EL (cell line): ENCODE measurements at regions not wholly inside any gene's neighbourhood (a gene's known extent, or its start where the extent isn't known, plus 50 kb on each side); places are given as distances from the start of the nearest gene placed in this dataset.
"Not testable (repeated sequence)": the region's sequence is repeated elsewhere in the genome, so short reads cannot be mapped to it uniquely, and the experiment has no call there.

ENCODE experiments used
- DNase-seq: peaks from one replicate; pipeline ENCODE4 v3.0.0-alpha.2; 2016

DNA sequence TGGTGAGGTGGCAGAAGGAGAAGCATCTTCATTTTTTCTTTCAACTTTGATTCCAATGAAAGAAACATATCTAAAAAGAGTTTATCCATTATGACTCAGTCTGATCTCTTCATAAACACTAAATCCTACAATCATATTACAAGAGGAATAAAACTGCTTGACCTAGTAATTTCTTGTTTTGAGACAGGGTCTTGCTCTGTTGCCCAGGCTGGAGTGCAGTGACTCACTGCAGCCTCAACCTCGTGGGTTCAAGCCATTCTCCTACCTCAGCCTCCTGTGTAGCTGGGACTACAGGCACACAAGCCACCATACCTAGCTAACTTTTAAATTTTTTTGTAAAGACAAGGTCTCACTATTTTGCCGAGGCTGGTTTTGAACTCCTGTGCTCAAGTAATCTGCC, 147.2 kb downstream of the NDUFA12 start:
- no peak for DNase-seq

DNA sequence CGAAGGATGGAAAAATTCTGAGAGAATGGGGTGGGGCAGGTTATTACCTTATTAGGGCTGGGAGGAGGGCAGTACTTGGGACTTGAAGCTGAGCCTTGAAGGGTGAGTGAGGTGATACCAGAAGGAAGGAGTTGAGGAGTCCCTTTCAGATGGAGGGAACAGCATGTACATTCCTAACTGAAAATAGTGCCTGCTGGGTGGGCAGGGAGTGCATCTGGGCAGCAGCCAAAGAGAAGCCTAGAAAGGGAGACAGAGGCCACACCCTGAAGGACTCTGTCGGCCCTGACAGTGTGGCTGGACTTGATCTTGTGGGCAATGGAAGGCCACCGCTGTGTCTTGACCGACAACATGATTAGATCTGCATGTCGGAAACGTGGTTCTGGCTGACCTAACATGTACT, 147.6 kb downstream of the NDUFA12 start:
- DNase-seq: no peak

DNA sequence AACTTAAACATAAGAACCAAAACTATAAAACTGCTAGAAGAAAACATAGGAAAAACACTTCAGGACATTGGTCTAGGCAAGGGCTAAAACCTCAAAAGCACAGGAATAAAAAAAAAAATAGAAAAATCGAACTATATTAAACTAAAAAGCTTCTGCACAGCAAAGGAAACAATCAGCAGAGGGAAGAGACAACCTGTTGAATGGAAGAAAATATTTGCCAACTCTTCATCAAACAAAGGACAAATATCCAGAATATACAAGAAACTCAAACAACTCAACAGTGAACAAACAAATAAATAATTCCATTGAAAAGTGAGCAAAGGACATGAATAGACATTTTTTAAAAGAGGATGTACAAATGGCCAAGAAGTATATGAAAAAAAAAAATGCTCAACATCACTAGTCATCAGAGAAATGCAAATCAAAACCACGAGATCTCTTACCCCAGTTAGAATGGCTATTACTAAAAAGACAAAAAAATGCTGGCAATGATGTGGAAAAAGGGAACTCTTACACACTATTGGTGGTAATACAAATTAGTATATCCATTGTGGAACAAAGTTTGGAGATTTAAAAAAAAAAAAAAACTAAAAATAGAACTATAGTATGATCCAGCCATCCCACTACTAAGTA, 152.0 kb downstream of the NDUFA12 start:
- DNase-seq: no peak

DNA sequence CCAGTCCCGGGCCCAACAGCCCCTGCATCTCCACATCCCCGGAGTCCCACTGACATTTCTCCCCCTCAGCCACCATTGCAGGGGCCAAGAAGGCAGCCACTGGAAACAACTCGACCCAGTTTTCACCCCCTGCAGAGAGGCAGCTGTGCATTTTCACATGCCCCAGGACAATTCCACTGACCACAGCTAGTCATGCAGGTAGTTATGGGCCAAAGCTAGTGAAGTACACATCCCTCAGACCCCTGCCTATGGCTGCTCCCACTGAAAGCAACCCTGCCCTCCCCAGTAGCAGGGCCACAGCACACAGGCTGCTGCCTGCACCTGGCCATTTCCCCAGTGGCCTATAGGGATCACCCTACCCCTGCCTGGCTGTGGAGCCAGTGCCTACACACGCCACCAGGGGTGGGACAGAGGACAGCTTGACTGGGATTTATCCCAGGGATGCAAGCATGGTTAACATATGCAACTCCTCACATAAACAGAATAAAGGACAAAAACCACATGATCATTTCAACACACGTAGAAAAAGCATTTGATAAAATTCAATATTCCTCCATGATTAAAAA, 154.0 kb downstream of the NDUFA12 start:
- no peak for DNase-seq

DNA sequence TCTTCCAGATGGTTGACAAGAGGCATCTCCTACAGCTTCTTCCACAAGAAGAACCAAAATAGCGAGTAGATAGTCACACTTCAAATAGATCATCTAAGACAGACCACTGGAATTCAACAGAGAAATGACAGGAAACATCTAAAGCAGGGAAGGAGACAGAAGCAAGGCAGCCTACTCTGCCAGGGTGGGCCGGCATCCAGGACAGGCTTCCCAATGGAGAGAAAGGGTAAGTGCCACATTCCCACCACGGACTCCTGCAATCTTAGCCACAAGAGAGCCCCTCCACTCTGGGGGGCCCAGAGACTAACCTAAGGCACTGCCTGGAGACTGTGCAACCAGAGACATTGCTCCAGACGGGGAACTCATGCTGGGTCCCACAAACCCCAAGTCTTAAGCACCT, 154.5 kb downstream of the NDUFA12 start:
- no peak for DNase-seq

DNA sequence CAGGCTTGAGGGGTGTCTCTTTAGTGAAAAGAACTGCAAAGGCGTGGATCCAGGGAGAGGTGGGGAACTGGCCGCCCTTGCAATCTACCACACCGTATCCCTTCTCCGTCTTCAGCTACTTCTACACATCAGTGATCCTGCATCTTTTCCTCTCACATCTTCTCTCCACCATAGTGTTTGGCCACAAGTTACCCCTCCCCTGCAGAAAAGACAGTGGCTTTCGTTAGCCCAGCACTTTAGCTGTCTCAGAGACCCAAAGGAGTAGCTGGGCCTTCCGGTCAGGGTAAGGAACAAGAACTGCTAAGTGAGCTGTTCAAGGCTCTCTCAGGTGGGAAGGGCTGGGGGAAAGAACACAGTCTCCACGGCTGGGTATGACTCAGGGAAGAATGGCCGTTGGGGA, 158.4 kb downstream of the NDUFA12 start:
- no peak for DNase-seq

DNA sequence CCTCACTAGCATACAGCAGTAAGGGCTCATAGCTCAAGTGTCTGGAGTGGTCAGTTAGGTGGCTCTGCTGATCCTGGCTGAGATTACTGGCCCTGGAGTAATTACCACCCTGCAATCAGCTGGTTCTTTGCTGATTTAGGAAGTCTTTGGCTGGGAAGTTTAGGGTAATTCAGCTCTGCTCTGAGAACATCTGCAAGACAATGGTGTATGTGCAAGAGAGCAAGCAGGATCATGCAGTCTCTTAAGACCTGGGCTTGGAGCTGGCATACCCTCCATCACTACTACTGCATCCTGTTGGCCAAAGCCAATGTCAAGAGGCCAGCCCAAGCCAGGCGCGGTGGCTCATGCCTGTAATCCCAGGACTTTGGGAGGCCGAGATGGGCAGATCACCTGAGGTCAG, 159.0 kb downstream of the NDUFA12 start:
- no peak for DNase-seq

DNA sequence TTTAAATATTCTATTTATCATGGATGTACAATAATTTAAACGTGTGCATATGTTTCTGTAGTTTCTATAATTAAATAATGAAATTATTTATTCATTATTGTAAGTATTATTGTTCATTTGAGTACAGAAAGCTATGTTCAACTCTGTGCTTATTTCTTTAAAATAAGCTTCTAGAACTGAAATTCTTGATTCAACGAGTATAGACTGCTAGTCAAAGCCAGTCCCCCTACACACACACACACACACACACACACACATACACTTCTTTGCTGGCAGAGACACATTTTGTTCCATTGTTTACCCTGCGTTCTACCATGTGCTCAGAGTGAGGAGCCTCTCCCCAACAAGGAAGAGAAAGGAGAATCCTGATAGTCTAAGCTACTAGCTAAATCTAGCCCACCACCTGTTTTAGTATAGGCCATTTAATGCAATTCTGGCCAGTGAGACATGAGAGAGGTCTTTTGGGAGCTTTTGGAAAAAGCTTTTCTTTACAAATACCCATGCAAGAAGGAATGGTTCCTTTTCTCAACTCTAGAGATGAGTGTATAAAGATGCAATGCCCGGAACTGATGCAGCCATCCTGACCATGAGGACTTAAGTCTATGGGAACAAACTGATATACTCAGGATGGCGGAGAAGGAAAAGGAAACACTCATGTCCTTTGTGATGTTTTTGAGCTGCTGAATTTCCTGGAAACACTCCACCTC, 161.4 kb downstream of the NDUFA12 start:
- no peak for DNase-seq

DNA sequence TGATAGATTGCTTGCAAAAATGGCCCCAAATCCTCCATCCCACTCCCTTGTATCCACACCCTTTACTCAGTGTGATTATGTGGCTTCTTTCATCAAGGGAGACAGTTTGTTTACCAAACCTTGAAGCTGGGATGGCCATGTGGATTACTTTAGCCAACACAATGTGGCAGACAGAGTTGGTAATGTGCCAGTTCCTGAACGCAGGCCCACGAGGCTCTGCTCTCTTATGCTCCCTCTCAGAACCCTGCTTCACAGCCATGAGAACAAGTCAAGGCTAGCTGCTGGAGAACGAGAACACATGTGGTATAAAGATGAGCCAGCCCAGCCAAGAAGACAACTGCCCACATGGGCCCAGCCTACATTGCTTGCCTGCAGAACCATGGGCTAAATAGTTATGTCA, 162.3 kb downstream of the NDUFA12 start:
- DNase-seq: no peak

DNA sequence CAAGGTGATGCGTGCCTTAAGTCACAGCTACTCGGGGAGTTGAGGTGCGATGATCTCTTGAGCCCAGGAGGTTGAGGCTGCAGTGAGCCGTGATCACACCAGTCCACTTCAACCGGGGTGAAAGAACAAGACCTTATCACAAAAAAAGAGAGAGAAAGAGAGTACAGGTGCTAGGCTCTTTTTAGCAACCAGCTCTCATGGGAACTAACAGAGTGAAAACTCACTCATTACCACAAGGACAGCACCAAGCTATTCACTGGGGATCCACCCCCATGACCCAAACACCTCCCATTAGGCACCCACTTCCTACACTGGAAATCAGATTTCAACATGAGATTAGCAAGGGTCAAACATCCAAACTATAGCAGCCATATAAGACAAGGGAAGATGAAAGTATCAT, 164.2 kb downstream of the NDUFA12 start:
- DNase-seq: no peak

DNA sequence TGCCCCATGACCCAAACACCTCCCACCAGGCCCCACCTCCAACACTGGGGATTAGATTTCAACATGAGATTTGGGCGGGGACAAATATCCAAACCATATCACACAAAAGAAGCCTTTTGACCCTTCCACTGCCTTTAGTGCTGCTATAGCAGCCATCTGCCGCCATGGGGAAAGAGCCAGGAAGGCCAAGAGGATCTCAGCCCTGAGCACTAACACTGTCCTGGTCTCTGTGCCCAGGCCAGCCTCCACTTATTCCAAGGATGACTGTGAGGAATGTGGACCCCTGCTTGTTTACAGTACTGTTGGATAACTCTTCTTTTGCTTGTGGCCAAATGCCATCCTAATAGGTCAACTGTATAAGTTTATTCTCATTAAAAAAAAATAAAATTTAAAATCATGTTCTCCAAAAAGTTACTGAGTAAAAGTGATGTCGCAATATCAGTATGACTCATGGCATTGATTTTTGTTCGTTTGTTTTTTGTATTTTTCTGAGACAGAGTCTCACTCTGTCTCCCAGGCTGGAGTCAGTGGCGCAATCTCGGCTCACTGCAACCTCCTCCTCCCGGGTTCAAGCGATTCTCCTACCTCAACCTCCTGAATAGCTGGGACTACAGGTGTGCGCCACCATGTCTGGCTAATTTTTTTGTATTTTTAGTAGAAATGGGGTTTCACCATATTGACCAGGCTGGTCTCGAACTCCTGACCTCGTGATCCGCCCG, 166.4 kb downstream of the NDUFA12 start:
- DNase-seq: peak; percentile 43

DNA sequence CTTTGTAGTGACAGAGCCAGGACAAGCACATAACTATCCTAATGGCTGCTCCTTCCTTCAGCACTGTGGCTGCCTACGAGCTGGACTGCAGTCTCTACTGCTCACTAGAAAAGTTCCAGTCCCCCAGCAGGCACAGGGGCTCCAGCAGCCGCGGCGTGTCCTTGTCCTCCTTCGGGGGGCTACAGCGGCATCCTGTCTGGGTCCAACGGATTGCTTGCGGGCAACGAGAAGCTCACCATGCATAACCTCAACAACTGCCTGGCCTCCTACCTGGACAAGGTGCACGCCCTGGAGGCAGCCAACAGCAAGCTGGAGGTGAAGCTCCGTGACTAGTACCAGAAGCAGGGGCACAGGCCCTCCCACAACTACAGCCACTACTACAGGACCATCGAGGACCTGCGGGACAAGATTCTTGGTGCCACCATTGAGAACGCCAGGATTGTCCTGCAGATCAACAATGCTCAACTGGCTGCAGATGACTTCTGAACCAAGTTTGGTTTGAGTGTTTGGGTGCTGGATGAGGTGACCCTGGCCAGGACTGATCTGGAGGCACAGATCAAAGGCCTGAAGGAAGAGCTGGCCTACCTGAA, 169.4 kb downstream of the NDUFA12 start:
- DNase-seq: no peak

DNA sequence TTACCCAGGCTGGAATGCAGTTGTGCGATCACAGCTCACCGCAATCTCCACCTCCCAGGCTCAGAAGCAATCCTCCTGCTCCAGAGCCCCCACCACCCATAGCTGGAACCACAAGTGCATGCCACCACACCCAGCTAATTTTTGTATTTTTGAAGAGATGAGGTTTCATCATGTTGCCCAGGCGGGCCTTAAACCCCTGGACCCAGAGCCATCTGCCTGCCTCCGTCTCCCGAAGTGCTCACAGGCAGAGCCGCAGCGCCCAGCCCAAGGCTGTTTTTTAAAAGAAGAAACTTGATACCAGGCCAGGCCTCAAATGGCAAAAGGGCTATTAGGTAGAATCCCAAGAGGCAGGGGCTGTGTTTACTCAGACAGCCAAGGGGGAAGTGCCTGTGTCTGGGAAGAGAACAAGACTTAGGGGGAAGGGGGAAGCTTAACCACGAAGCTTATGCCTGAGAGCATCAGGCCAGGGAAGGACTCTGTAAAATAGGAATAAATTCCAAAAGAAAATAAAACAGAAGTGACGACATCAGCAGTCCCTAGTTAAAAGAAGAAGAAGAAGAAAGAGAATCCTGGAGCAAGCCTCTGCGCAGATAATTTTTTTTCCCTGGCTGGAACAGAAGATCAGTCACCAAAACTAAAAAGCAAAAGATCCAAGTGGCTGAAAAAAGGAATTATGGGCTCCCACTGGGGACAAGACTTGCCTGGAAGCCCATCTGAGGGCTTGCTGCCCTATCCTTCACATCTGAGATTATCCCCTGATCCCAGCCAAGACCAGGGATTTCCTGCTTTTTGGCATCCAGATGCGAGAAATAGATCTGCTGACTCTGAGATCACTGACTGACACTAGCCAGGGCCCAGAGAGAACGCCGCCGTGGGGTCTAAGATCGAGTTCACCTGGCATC, 170.5 kb downstream of the NDUFA12 start:
- no peak for DNase-seq

DNA sequence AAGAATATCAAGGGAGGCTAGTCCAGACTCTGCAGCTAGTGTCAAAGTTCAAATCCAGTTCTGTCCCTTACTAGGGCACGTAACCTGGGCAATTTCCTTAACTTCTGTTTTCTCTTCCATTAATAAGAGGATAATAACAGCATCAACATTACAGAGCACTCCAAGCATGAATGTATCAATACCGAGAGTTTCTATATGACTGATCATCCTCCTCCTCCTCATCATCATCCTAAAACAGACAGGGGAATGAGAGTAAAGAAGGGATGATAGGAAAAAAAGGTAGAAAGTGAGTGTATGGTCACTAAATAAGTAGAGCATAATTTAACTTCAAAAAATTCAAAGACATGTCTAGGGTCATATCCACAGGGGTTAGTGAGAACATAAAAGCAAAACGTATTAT, 171.4 kb downstream of the NDUFA12 start:
- DNase-seq: no peak

DNA sequence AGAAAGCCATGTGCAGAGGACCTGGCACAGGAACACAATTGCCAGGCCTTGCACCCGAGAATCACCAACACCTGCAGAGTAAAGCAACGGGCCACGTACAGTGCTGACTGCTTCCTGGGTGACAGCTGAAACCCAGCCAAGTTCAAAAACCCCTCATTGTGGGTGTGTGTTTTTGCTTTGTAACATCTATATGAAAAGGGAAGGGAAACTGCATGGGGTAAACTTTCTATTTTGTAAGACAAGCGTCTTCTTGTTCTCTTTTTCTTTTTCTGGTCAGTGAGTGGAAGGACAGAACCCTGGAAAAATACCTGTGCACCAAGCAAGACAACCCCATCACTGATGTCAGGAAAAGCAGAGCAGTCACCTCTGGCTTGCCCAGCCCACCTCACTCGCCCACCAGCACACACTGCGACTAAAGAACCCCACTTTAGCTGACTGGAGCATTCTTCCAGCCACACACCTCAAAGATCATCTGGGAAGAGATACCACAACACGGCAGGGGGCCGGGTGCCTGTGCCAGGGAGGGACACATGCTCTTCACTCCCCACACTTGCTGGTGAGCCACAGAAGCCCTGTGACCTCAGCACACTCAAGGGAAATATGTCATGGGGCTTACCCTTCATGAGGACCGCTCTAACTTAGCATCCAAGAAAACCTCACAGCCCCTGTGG, 172.3 kb downstream of the NDUFA12 start:
- no peak for DNase-seq

DNA sequence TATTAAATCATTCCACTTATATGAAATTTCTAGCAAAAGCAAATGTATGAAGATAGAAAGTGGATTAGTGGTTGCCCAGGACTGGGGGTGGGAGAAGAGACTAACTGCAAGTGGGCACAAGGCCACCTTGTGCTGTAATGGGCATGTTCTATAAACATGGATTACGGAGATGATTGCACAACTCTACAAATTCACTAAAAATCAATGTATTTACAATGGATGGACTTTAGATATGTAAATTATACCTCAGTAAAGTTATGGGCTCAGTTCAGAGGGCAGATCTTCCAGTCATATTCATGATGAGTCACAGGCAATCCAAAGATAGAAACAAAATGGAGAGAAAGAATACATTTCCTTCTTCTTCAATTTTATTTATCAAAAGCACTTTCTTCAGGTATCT, 173.9 kb downstream of the NDUFA12 start:
- no peak for DNase-seq

DNA sequence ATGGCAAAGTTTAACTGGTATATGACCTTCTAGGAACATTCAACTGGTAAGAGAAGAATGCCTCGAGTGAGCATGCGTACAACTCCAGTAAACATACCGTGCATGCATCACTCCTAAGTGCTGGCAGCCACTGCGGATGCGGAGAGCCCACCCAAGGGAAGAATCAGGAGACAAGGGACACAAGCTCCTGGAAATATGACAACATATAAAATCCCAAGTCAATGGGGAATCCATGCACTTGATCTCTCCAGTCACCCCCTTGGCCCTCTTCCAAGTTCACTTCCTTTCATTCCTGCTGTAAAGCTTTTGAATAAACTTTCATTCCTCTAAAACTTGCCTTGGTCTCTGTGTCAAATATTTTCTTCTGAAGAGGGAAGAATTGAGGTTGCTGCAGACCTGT, 168.7 kb upstream of the TMCC3 start:
- peak; percentile 26 for DNase-seq

DNA sequence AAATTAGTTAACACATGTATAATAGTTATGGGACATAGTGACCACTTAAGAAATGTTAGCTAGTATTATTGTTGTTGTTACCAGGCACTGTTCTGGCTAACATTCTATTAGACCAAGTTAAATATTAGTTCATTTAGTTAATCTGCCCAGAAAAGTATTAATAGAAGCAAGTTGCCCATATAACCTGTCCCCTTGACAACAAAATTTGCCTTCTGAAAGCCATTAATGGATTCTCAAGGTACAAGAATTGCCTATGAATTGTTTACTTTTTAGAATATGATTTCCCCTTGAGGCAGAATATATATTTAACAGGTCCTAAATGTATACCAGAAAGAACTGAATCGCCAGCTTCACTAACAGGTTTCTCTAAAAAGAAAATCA, 167.3 kb upstream of the TMCC3 start:
- no peak for DNase-seq

DNA sequence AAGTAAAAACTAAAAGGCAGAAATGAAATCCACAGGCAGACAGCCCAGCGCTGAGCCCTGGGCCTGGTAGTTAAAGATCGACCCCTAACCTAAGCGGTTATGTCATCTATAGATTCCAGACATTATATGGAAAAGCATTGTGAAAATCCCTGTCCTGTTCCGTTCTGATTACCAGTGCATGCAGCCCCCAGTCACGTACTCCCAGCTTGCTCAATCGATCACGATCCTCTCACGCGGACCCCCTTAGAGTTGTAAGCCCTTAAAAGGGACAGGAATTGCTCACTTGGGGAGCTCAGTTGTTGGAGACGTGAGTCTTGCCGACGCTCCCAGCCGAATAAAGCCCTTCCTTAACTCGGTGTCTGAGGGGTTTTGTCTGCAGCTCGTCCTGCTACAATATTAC, 166.8 kb upstream of the TMCC3 start:
- not testable (repeated sequence) for DNase-seq

DNA sequence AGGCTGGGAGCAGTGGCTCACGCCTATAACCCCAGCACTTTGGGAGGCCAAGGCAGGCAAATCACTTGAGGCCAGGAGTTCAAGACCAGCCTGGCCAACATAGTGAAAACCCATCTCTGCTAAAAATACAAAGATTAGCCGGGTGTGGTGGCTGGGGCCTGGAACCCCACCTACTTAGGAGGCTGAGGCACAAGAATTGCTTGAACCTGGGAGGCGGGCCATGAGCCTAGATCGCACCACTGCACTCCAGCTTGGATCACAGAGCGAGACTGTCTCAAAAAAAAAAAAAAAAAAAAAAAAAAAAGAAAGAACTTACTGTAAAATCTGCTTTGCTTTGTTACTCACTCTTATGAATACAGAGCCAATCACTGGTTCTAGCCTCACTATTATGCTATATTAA, 166.4 kb upstream of the TMCC3 start:
- DNase-seq: not testable (repeated sequence)

DNA sequence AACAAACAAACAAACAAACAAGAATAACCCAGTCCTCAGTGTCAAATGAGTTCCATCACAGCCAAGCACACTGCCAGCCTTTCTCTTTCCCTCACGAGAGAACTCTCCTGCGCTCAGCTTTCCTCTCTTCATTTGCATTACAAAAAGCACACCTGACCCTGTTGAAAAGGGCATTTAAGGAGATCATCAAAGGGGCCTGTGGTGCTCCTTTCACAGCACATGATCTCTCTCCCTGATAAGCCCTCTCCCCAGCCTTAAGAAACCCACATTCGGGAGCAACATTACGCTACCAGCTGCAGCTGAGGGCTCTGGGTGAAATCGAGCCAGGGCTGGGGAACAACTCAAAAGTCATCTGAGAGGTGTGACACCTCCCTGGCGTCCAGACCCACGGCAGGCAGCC, 165.6 kb upstream of the TMCC3 start:
- DNase-seq: no peak

DNA sequence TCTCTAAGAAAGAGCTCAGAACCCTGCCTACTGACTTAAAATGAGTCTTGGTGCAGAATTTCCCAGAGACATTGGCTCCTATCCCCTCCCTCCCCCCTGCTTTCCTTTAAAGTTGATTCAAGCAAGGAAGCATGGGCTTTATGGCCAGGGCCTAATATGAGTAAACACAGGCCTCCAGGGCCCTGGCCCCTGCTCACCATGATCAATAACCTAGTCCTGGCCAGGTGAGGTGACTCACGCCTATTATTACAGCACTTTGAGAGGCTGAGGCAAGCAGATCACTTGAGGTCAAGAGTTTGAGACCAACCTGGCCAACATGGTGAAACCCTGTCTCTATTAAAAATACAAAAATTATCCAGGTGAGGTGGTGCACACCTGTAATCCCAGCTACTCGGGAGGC, 165.1 kb upstream of the TMCC3 start:
- DNase-seq: no peak
